GM18951 (cell line): ENCODE measurements at regions not wholly inside any gene's neighbourhood (a gene's known extent, or its start where the extent isn't known, plus 50 kb on each side); places are given as distances from the start of the nearest gene placed in this dataset.

Experiments used
- POLR2A ChIP-seq: IDR thresholded peaks from 4 replicates; pipeline ENCODE4 v1.6.1; 2011; ENCODE audit warnings: mild to moderate bottlenecking; ENCODE audit not compliant: insufficient read length, insufficient read depth; ENCODE audit errors: extremely low read depth
- in situ Hi-C: fragments of 300-500 bp; cut with MboI; formaldehyde crosslinking; loops from one replicate; pipeline ENCODE4 v1.12.0; 2022; ENCODE audit warnings: low sequenced_read_pairs, mixed read lengths, inconsistent platforms; ENCODE audit not compliant: unreplicated experiment

DNA sequence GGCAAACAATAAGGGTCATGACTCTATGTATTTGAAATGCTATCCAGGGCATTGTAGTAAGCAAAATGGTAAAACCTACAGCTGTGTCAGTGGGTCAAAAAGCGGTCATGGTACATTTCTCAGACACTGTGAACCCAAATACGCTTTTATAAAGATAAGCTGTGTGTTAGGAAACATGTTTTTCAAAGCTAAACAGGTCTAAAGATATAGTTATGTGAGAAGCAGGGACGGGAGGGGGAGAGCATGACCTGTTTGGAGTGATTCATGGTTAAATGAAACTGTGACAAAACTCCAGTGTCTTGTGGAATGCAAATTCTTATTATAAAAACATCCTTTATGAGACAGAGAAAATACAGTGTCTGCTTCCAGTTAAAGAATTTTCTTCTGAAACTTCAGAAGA lies 205.4 kb upstream of the BMP2 start:
- in situ Hi-C loops: no loop called here
- TF ChIP-seq POLR2A: no peak

DNA sequence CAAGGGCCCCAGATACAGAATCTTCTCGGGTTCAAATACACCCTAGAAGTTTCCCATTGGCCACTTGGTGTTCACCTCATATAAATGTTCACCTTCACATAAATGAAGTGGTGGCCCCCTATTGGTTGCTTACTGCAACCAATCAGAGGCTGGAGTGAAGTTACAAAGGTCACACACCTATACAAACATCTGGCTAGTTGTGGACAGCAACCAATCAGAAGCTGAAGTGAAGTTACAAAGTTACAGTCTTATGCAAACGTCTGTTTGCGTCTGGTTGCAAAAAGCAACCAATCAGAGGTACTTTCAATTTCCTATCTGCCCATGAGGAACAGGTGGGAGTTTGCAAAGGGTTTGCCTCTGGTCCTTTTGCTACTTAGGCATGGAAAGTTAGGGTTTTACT lies 206.5 kb upstream of the BMP2 start:
- in situ Hi-C loops: no loop called here
- TF ChIP-seq POLR2A: no peak

DNA sequence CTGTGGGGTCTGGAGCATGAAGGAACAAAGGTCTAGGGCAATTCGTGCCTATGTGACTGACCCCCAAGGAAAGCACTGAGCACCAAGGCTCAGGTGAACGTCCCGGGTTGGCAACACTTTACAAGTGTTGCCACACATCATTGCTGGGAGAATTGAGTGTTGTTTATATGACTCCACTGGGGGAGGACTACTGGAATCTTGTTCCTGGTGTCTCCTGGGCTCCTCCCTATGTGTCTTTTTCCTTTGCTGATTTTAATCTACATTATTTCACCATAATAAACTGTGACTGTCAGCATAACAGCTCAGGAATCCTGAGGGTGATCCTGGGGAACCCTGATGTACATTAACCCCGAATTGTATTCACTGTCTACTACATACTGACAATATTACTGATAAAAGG lies 207.7 kb upstream of the BMP2 start:
- in situ Hi-C loops: no loop called here
- no peak for TF ChIP-seq POLR2A

DNA sequence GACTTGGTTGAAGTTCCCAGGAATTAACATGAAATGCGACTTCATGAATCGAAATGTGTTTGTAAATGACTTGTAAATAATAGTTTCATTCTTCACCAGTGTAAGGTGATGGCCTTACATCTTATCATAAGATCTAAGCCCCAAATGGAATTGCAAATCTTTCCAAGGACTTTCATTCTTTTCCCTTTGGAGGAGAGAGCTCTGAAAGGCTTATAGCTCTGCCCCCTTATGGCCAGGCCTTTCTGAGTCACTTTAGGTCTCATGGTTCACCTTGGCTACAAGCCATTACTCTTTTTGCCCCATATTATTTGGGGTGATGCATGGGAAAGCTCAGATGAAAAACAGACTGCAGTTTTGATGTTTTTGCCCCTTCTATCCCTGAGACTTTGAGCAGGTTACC lies 209.1 kb upstream of the BMP2 start:
- in situ Hi-C loops: no loop called here
- TF ChIP-seq POLR2A: no peak

DNA sequence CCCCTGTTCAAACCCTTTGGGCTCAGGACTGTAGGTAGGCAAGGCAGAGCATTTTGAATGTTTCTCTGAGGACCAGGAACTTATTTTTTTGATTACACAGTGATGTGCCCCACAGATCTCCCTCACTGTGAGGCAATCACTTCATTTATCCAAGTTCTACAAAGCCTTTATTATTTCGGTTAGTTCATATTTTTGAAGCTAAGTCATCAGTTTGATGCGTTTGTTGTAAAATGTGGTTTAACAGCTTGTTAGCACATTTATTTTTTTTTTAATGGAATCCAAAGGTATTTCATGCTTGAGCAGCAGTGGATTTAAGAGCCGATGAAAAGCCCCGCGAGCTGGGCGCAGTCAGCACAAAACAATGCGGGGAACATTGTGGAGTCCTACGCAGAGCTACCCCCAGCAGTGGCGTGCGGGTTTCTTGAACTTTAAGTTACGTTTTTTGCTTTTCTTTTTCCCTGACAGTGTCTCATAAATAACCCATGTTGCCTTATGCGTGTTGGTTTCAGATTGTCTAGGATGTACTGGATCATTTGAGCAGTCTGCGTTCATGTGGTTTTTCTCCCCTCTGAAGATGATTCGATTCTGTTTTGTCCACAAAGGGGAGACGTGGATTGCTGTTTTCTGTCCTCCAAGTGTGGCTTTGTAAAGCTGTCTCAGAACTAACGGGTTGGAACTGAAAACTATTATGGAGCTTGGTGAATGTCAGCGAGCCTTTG lies 233.6 kb upstream of the BMP2 start:
- no peak for TF ChIP-seq POLR2A
- in situ Hi-C loops: no loop called here

DNA sequence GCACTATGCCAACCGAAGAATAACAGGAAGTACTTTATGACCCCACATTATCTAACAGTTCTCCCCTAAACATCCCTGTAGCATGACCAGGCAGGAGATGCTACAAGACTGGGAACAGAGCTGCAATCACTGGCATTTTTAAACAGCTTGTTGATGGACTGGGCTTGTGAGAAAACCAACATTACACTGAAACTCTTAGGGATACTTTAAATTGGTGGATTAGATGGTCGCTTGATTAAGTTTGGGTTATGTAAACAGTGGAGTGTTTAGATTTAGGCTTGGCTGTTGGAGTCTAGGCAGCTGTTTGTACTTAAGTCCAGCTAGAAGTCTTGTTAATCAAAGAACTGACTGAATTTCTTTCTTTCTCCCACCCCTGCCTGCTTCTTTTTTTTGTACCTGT lies 234.1 kb upstream of the BMP2 start:
- in situ Hi-C loops: no loop called here
- TF ChIP-seq POLR2A: no peak

DNA sequence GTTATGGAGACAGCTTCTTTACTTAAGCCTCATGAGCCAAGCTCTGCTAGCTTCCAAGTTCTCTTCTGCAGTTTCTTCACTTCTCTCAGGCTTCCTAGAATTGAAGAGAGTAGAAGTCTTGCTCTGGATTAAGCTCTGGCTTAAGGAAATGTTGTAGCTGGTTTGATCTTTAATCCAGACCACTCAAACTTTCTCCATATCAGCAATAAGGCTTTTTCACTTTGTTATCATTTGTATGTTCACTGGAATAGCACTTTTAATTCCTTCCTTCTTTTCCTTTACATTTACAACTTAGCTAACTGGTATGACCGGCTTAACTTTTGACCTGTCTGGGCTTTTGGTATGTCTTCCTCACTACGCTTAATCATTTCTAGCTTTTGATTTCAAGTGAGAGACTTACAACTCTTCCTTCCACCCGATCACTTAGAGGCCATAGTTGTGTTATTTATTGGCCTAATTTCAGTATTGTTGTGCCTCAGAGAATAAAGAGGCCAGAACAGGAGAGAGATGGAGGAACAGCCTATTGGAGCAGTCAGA lies 236.6 kb upstream of the BMP2 start:
- TF ChIP-seq POLR2A: no peak
- in situ Hi-C loops: no loop called here

DNA sequence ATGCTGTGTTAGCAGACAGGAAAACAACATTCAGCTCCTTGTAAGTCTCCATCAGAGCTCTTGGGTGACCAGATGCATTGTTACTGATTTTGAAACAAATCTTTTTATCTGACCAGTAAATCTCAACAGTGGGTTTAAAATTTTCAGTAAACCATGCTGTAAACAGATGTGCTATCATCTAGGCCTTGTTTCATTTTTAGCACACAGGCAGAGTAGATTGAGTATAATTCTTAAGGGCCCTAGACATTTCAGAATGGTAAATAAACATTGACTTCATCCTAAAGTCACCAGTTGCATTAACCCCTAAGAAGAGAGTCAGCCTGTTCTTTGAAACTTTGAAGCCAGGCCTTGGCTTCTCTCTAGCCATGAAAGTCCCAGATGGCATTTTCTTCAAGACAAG lies 237.2 kb upstream of the BMP2 start:
- no peak for TF ChIP-seq POLR2A
- in situ Hi-C loops: no loop called here

DNA sequence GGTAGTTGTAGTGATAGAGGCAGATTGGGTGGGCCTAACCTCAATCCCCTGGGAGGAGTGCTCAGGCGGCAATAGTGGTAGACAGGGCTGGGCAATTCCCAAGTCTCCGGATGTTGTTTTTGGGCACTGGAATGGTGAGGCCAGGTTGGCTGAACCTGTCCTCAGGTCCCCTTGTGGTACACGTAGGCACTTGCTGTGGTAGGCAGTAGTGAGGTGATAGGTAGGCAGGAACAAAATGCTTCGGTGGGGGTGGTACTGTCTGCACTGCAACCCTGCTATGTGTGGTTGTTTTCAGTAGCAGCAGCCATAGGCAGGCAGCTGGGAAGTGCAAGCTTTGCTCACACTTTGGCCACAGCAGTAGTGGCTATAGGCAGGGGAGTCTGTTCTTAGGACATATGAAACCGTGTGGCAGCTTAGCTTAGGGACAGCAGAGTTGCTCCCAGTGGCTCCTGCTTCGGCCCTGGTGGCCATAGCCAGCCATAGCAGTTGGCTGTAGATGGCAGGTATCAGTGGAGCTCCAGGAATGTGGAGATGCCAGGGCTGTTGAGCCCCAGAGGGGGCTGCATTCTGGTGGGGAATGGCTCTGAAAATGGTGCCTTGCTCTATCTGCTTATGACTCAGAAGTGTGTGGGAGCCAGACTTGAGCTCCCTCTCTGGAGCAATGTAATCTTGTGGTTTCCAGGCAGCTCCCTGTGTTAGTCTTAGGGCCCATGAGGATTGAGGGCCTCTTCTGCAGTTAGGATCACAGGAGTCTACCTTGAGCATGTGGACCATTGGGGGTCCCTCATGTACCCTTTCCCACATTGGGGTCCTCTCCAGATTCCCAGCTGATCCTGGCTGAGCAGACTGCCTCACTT lies 241.8 kb upstream of the BMP2 start:
- in situ Hi-C loops: no loop called here
- TF ChIP-seq POLR2A: no peak

DNA sequence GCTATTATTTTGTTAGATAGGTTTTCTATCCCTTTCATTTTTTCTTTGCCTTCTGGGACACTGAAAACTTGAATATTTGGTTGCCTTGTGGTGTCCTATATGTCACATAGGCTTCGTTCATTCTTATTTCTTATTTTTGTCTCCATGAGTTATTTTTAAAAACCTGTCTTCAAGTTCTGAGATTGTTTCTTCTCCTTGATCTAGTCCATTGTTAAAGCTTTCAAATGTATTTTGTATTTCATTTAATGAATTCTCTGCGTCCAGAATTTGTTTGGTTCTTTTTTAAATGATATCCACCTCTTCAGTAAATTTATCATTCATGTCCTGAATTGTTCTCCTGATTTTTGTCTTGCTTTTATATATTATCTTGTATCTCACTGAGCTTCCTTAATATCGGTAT lies 243.2 kb upstream of the BMP2 start:
- in situ Hi-C loops: no loop called here
- no peak for TF ChIP-seq POLR2A

DNA sequence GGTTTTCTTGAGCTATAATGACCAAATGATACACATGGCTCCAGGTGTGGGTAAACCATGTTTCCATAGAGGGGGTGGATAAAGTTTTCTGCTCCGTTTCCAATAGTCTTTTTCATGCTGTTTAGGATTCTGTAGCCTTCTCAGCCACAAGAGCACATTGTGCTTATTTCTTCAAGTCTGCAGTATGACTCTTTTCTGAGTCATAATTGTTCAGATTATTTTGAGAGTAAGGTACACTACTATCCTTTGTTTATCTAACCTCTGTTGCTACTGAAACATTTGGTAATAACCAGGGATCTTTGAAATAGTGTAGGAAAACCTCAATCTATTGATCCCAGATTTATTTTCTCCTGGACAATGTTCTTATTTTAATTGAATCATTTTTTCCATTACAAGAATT lies 247.9 kb upstream of the BMP2 start:
- in situ Hi-C loops: no loop called here
- TF ChIP-seq POLR2A: no peak

DNA sequence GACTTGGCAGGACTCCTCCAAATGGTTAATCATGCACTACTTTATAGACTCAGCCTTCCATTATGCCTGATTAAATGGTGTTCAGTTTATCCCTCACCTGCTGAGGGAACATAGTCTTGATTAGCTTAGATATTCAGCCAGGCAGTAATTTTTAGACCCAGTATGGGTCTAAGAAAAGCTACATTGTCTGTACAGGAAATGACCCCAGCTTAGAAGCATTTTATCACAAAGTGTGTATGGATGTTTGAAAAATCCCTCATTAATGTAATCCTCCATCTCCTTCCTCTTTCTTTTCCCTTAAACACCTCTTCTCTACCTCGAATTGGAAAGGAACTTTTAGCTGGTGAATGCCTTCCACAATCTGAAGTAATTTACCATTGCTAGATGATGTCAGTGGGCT lies 252.2 kb upstream of the BMP2 start:
- in situ Hi-C loops: no loop called here
- TF ChIP-seq POLR2A: no peak

DNA sequence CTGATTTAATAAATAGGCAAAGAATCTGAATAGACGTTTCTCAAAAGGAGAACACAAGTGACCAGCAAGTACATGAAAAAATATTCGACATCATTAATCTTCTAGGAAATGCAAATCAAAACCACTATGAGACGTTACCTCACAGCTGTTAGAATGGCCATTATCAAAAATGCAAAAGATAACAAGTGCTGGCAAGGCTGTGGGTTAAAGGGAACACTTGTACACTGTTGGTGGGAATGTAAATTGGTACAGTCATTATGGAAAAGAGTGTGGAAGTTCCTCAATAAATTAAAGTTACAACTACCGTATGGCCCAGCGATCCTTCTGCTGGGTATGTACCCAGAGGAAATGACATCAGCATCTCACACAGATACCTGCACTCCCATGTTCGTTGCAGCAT lies 253.9 kb upstream of the BMP2 start:
- in situ Hi-C loops: no loop called here
- no peak for TF ChIP-seq POLR2A

DNA sequence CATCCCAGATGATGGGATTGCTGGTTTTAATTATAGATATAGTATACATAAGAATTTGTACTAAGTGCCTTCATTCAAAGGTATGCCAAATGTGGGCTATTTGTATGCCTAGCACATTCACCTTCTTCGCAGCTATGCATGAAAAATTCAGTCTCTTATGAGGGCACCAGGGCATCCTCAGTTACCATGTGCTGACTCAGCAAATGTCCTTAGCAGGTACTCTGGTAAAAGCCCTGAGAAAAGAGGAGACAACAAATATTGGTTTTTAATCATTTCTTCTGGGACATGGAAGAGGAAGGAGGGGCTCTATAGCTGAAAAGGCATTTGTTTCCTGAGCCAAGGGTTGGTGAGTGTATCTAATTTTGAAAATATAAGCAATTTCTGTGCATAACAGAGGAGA lies 258.1 kb upstream of the BMP2 start:
- in situ Hi-C loops: no loop called here
- no peak for TF ChIP-seq POLR2A

DNA sequence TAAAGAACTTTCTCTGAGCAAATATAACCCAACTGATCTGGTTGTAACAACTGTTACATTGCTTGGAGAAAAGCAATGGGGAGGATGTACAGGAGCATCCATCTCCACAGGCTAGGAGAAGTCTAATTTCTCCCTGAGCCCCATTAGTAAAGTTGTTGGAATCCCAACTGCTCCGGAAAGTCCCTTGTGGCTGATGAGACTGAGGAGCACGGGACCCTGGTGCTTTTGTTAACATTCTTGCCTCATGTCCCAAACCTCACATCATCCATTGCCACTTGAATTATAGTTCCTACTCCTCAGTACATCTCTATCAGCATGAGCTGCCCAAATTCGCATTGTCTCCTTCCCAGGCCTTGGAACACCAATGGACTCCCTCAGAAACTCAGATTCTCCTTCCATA lies 260.6 kb upstream of the BMP2 start:
- in situ Hi-C loops: no loop called here
- TF ChIP-seq POLR2A: no peak
